Left cardiac atrium (tissue), 4 donors: ENCODE measurements at regions not wholly inside any gene's neighbourhood (a gene's known extent, or its start where the extent isn't known, plus 50 kb on each side); places are given as distances from the start of the nearest gene placed in this dataset.

ENCODE experiments used
- ATAC-seq, 2 donors: fragments of 200-7000 bp; cut with Tn5 transposase; one replicate each; pipeline ENCODE4 v1.9.1; 2020; ENCODE audit warnings: mild to moderate bottlenecking in 2 of 2, moderate library complexity in 2 of 2
- DNase-seq: peaks from one replicate; pipeline ENCODE4 v3.0.0-alpha.2; 2020
- intact Hi-C, 2 donors: fragments of 100-400 bp; cut with DNase I; formaldehyde crosslinking; loops; one replicate each; pipeline versions ENCODE4 v1.14.1 to v1.15.1; 2022 to 2023
- donor health status: DM: no; HTN: yes; CAD: no.
- donor health status: DM: no; HTN: yes; CAD: no; lungs with severe emphysema.
- donor health status: DM: yes; HTN: yes; CAD: no.
- donor health status: Dilated cardiomyopathy.

- intact Hi-C loops: no loop called here
- DNase-seq (no peak), ATAC-seq (no peak)
Measured at GRCh38 chr22:48558606-48559402, 1268.9 kb downstream of the BRD1 start.

DNA sequence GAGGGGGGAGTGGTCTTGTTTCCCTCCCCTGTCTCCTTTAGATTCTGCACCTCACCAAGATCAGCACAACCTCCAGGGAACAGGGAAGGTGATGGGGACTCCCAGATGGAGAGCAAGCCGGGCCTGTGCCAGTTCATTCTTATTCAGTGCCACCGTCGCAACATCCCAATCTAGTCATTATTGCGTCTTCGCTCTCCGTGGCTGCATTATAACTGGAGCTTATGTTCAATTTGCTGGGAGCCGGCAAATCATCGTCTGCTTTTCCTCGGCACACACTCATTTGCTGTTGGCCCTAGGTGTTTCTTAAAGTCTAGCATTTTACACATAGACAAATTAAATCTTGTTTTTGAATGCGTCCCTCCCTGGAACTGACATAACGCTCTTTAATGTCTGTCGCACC is 1269.7 kb downstream of the BRD1 start:
- intact Hi-C loops: no loop called here
- ATAC-seq: no peak
- DNase-seq: no peak

DNA sequence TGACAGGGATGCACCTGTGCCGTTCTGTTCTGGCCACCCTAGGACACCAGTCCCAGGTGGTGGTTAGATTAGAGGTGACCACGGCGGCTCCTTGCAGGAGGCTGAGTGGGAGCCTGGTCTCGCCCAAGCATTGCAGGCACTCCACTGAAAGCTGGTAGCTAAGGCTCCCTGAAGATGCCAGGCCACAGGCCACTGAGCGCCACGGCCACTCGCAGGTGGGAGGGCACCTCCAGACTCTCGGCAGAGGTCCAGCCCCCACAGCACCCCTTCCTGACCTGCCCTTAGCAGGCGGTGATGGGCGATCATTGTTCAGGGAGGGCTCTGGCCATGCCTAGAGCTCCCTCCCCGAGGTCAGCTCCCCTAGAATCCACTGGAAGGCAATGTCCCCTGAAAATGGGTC is 1270.2 kb downstream of the BRD1 start:
- DNase-seq (no peak), ATAC-seq (no peak)
- intact Hi-C loops: no loop called here

- intact Hi-C loops: no loop called here
- ATAC-seq (no peak), DNase-seq (no peak)
Measured at GRCh38 chr22:48556751-48557150, 1270.9 kb downstream of the BRD1 start.

DNA sequence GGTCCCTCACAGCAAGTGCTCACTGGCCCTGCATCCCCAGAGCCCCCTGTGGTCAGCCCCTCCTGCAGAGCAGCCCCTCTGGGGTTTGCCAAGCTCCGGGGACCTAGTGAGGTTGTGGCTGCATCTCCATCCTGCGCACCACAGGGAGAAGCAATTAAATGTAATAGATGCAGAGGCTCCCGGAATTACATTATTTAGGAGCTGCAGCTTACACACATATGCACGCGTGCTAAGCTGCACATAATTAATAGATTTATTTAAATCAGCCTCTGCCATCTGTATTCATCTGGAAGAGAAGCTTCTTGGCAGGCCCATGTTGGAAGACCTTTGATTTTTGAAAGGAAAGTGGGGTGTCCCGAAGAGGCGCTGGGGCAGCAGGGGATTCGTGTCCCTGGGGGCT is 1271.5 kb downstream of the BRD1 start:
- intact Hi-C loops: no loop called here
- ATAC-seq: no peak
- no peak for DNase-seq

GRCh38 chr22:48555606-48556005 is 1272.1 kb downstream of the BRD1 start:
- DNase-seq (no peak), ATAC-seq (no peak)
- intact Hi-C loops: no loop called here

GRCh38 chr22:48554893-48555572 is 1272.6 kb downstream of the BRD1 start:
- intact Hi-C loops: no loop called here
- ATAC-seq (no peak), DNase-seq (no peak)

DNA sequence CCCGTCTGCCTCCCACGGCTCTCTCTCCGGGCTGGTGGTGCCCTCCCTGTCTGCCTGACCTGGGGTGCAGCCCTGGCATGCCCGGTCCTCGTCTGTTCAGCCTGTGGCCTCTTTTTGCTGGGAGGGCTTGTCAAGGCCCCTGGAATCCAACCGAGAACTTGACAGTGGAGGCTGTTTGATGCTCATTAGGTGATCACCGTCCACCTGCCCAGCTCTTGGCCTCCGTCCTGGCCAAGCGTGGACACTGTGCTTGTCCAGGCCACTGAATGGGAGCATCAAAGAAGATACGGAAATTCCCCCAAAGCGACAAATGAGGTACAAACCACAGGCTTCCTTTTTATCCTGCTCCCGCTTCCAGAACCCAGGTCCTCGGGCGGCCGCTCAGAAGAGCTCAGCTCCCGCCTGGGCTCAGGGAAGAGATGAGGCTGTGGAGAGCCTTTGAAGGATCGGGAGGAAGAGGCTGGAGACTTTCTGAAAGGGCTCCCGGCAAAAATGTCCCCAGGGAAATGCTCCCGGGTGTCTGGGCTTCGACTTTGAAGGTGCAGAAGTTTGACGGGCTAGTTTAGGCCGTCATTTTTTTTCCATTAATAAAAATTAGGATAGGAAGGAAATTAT is 1273.9 kb downstream of the BRD1 start:
- intact Hi-C loops: no loop called here
- no peak for DNase-seq
- no peak for ATAC-seq

- DNase-seq: no peak
- no peak for ATAC-seq
Measured at GRCh38 chr22:48553119-48553518, 1274.6 kb downstream of the BRD1 start.

GRCh38 chr22:48551716-48552268 is 1275.9 kb downstream of the BRD1 start:
- ATAC-seq (no peak), DNase-seq (no peak)
- intact Hi-C loops: no loop called here

More at GRCh38 chr22:48553119-48553518, 1274.6 kb downstream of the BRD1 start:
- intact Hi-C loops: no loop called here

- DNase-seq (no peak), ATAC-seq (no peak)
- intact Hi-C loops: no loop called here
Measured at GRCh38 chr22:48551061-48551460, 1276.6 kb downstream of the BRD1 start.

GRCh38 chr22:48548391-48548790 is 1279.3 kb downstream of the BRD1 start:
- DNase-seq: no peak
- ATAC-seq: no peak
- intact Hi-C loops: no loop called here

DNA sequence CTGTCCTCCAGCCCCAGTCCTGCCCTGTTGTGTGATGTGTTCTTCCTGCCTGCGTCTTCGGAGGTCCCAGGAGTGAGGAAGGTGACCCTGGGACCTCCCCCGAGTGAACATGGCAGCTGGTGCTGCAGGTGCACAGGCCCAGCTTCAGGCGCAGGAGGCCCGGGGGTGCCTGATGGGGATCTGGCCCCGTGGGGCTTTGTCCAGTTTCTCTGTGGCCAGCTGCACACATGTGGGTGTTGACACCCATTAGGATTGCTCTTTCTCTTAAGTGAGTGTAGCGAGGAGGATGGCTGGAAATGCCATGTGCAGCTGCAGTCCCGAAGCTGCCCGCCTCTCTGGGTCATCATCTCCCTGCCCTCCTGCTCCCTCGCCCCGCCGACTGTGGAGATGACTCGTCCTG is 1279.7 kb downstream of the BRD1 start:
- intact Hi-C loops: no loop called here
- no peak for ATAC-seq
- no peak for DNase-seq

GRCh38 chr22:48546653-48547424 is 1280.8 kb downstream of the BRD1 start:
- intact Hi-C loops: no loop called here
- ATAC-seq (no peak), DNase-seq (no peak)

GRCh38 chr22:48545987-48546386 is 1281.7 kb downstream of the BRD1 start:
- DNase-seq: no peak
- ATAC-seq: no peak
- intact Hi-C loops: no loop called here

DNA sequence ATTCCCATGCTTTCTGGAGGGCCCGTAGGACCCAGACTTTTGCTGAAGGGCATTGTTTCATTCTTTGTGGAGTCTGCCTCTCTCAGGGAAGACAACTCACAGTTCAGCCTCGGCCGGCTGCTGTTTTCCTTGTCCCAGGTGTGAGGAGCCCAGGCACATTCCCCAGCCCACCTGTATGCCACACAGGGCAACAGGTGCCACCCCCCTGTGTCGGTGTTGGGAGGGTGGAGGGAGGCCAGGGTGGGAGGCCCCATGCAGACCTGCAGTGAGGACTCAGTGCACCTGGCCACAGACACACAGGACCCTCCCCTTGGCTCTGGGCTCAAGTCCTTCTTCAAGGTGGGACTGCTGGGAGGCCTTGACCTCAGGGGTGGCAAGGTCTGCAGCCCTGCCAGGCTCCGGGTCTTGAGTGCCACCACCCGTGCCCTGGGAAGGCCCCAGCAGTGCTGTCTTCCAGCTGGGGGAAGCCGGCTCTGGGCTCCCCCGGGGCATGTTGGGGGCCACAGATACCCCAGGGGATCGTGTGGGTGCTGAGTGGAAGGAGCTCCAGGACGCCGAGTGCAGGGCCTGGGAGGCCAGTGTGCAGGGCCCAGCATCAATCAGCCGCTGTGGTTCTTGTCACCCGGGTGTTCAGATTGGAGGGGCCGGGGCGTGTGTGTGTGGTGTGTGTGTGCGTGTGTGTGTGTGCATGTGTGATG is 1286.1 kb downstream of the BRD1 start:
- ATAC-seq: no peak

GRCh38 chr22:48539261-48539660 is 1288.4 kb downstream of the BRD1 start:
- intact Hi-C loops: no loop called here
- no peak for ATAC-seq

More for the DNA sequence above, 1286.1 kb downstream of the BRD1 start:
- intact Hi-C loops: no loop called here
- no peak for DNase-seq

GRCh38 chr22:48538291-48538820 is 1289.3 kb downstream of the BRD1 start:
- intact Hi-C loops: no loop called here
- DNase-seq: no peak
- no peak for ATAC-seq

More at GRCh38 chr22:48539261-48539660, 1288.4 kb downstream of the BRD1 start:
- no peak for DNase-seq

GRCh38 chr22:48537343-48537680 is 1290.4 kb downstream of the BRD1 start:
- peak in 1 of 2 donors; percentile 23 for ATAC-seq
- intact Hi-C loops: no loop called here
- no peak for DNase-seq
